ENCODE measurements at regions not wholly inside any gene's neighbourhood (a gene's known extent, or its start where the extent isn't known, plus 50 kb on each side); places are given as distances from the start of the nearest gene placed in this dataset.

DNA sequence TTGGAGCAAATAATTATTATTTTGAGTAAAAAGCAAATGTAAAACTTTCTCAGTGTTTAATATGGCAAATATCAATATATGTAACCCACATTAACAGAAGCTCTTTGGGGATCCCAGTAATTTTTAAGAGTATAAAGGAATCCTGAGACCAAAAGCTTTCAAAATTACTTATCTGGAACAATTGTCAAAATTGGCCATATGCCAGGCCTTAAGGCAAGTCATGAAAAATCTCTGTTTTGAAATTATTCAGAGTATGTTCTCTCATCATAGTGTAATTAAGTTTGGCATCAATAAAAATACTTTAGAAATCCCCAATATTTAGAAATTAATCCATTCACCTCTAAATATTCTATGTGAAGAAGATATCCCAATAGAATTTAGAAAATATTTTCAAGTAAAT, 225.3 kb upstream of the ARL4C start:
- TF ChIP-seq, protein P1, sequence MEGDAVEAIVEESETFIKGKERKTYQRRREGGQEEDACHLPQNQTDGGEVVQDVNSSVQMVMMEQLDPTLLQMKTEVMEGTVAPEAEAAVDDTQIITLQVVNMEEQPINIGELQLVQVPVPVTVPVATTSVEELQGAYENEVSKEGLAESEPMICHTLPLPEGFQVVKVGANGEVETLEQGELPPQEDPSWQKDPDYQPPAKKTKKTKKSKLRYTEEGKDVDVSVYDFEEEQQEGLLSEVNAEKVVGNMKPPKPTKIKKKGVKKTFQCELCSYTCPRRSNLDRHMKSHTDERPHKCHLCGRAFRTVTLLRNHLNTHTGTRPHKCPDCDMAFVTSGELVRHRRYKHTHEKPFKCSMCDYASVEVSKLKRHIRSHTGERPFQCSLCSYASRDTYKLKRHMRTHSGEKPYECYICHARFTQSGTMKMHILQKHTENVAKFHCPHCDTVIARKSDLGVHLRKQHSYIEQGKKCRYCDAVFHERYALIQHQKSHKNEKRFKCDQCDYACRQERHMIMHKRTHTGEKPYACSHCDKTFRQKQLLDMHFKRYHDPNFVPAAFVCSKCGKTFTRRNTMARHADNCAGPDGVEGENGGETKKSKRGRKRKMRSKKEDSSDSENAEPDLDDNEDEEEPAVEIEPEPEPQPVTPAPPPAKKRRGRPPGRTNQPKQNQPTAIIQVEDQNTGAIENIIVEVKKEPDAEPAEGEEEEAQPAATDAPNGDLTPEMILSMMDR (IDR thresholded peaks at IDR 0.05; ENCODE audit: extremely low read depth, insufficient read depth, missing control alignments) = no peak
- DNase-seq (ENCODE audit: low spot score) = no peak
- in situ Hi-C loops (cut with MboI; ENCODE audit: low pct_unique_long_range_greater_than_20kb, low sequenced_read_pairs, unreplicated experiment) = no loop called here

DNA sequence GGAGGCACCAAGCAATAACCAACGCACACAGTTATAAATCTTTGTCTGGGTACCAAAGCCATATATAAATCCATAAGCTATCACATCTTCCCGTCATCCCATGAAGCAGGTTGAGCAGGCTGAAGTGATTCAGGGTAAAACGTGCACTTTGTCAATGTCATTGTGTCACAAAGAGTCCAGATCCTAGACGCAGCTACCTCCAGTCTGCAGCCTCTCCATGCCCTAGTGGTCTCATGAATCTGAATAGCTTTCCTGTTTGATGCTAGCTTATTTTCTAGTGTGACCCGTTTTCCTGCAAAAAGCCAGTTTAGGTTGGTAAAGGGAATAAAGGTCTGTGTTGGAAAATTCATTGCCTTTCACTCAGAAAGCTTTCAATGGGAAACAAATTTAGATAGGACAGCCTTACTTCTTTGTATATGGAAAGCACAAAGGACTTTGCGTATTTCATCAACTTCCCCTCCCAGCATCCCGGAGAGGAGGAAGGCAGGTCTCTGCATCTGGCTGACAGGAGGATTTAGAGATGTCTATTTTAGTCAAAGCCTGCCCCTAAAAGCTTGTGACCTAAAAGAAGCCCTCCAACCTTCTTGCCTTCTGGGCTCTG, 222.3 kb upstream of the ARL4C start:
- TF ChIP-seq, protein P1 (IDR thresholded peaks at IDR 0.05; ENCODE audit: extremely low read depth, insufficient read depth, missing control alignments) = no peak
- no peak for DNase-seq (ENCODE audit: low spot score)
- in situ Hi-C loops (cut with MboI; ENCODE audit: low pct_unique_long_range_greater_than_20kb, low sequenced_read_pairs, unreplicated experiment) = no loop called here

DNA sequence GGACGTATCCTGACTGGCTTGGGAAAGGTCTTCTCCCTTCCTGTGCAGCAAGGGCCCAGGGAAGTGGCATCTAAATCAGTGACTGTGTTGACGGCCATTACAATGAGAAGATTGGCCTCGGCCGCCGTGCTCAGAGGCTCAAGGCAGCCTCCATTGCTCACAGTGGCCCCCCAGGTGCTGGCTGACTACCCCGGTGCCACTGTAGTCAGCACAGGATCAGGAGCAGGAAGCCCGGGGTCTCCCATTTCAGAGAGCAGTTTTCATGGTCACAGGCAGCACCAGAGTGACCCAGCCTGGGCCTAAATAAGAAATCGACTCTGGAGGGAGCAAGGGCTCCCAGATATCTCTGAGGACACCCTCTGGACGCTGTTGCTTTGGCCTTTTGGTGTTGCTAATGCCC, 219.4 kb upstream of the ARL4C start:
- TF ChIP-seq, protein P1 (IDR thresholded peaks at IDR 0.05; ENCODE audit: extremely low read depth, insufficient read depth, missing control alignments) = no peak
- in situ Hi-C loops (cut with MboI; ENCODE audit: low pct_unique_long_range_greater_than_20kb, low sequenced_read_pairs, unreplicated experiment) = no loop called here
- no peak for DNase-seq (ENCODE audit: low spot score)

DNA sequence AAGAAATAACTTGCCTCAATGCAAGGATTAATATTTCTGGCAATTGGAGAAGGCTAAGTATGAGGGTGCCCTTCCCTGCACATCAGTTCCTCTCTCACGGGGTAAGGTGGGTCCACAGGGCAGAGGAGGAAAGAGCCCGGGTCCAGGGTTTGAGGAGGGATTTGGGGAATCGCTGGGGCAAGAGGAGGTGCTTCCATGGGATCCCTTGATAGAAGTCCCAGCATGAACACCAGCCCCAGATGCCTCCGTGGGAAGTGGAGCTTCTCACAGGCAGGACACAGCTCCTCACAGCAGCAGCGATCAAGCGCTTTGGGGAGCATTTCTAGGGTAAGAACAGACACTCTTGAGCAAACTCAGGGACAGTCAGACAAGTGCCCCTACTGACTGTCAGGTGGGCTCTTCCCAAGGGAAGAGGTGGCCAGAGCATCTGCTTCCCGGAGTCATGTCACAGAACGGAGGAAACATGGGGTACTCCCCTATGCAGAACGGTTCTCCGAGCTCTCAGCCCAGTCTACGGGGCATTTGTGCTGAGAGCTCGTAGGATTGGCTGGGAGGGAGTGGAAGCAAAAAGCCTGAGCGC, 218.9 kb upstream of the ARL4C start:
- DNase-seq (ENCODE audit: low spot score) = no peak
- TF ChIP-seq, protein P1 (IDR thresholded peaks at IDR 0.05; ENCODE audit: extremely low read depth, insufficient read depth, missing control alignments) = no peak
- in situ Hi-C loops (cut with MboI; ENCODE audit: low pct_unique_long_range_greater_than_20kb, low sequenced_read_pairs, unreplicated experiment) = no loop called here

DNA sequence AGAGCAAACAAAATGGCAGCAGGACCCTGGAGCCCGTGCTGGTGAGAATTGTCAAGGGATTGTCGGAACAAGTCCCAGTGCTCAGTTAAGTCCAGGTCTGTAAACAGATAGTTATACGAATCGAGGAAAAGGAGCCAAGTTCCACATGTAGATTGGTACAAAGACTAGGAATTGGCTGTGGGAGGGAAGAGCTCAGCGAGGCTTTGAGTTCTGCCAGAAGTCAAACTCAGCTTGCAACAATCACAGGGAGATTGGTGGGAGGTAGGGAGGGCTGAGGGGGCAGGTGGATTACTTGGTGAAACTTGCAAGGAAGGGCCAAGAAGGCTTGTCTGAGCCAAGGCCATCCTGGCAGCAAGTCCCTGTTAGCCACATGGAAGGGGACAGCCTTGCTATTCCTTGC, 217.8 kb upstream of the ARL4C start:
- TF ChIP-seq, protein P1 (IDR thresholded peaks at IDR 0.05; ENCODE audit: extremely low read depth, insufficient read depth, missing control alignments) = no peak
- no peak for DNase-seq (ENCODE audit: low spot score)
- in situ Hi-C loops (cut with MboI; ENCODE audit: low pct_unique_long_range_greater_than_20kb, low sequenced_read_pairs, unreplicated experiment) = no loop called here

DNA sequence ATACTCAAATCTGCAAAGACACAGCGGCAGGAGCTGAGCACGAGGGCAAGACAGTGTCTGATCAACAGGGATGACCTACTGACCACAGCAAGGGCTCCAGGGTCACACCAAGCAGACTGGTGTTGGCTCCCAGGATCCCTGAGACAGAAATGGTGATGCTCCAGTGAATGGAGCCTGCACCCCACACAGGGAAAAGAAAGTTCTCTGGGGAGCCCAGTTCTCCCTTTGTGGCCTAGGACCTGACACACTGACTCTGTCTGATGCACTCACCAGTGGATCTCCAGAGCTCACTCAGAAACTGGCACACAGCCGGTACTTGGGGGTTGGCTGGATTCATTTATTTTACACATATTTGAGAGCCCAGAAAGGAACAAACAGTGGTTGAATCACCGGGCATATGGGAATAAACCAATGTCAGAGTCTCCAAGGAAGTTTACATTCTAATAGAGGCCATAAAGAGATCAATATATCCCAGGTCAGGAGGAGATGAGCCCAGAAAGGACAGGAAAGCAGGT, 215.6 kb upstream of the ARL4C start:
- in situ Hi-C loops (cut with MboI; ENCODE audit: low pct_unique_long_range_greater_than_20kb, low sequenced_read_pairs, unreplicated experiment) = no loop called here
- TF ChIP-seq, protein P1 (IDR thresholded peaks at IDR 0.05; ENCODE audit: extremely low read depth, insufficient read depth, missing control alignments) = no peak
- no peak for DNase-seq (ENCODE audit: low spot score)

All from GM13977 (cell line).